Fibroblast of the aortic adventitia (primary cell): ENCODE measurements at regions not wholly inside any gene's neighbourhood (a gene's known extent, or its start where the extent isn't known, plus 50 kb on each side); places are given as distances from the start of the nearest gene placed in this dataset.
"Not testable (repeated sequence)": the region's sequence is repeated elsewhere in the genome, so short reads cannot be mapped to it uniquely, and the experiment has no call there.

Experiments used
- DNase-seq: peaks from one replicate; pipeline ENCODE4 v3.0.0-alpha.2; 2010; ENCODE audit warnings: low read depth
- H3K4me3 ChIP-seq: 2 replicates; pipeline ENCODE4 v1.5.1; 2011; ENCODE audit warnings: low read depth, mild to moderate bottlenecking, control low read depth, low read length, moderate library complexity
- TF ChIP-seq, protein P1 (sequence below): IDR thresholded peaks from 2 replicates; pipeline ENCODE4 v1.5.1; 2011; ENCODE audit warnings: mild to moderate bottlenecking, low read length, control low read depth, inconsistent platforms; ENCODE audit not compliant: insufficient read depth

DNA sequence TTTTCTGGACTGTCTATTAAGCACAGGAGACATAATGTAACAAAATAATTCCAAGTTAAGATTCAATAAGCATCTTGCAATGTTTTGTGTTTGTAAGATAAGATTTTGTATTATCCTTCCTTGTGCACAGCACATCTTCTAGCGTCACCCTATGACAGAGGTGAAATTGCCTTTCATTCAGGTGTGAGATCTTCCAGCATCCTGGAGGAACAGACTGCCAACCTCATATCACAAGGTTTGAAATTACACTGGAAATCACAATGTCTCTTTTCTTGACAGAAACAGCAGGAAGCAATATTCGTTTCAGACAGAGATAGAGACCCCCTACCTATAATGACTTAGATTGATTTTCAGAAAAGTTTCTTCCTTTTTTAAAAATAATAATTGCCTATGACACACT, 668.6 kb downstream of the GABRG1 start:
- DNase-seq, result no peak
- no peak overlapping the region for H3K4me3 ChIP-seq
- TF ChIP-seq, protein P1, sequence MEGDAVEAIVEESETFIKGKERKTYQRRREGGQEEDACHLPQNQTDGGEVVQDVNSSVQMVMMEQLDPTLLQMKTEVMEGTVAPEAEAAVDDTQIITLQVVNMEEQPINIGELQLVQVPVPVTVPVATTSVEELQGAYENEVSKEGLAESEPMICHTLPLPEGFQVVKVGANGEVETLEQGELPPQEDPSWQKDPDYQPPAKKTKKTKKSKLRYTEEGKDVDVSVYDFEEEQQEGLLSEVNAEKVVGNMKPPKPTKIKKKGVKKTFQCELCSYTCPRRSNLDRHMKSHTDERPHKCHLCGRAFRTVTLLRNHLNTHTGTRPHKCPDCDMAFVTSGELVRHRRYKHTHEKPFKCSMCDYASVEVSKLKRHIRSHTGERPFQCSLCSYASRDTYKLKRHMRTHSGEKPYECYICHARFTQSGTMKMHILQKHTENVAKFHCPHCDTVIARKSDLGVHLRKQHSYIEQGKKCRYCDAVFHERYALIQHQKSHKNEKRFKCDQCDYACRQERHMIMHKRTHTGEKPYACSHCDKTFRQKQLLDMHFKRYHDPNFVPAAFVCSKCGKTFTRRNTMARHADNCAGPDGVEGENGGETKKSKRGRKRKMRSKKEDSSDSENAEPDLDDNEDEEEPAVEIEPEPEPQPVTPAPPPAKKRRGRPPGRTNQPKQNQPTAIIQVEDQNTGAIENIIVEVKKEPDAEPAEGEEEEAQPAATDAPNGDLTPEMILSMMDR, result no peak

DNA sequence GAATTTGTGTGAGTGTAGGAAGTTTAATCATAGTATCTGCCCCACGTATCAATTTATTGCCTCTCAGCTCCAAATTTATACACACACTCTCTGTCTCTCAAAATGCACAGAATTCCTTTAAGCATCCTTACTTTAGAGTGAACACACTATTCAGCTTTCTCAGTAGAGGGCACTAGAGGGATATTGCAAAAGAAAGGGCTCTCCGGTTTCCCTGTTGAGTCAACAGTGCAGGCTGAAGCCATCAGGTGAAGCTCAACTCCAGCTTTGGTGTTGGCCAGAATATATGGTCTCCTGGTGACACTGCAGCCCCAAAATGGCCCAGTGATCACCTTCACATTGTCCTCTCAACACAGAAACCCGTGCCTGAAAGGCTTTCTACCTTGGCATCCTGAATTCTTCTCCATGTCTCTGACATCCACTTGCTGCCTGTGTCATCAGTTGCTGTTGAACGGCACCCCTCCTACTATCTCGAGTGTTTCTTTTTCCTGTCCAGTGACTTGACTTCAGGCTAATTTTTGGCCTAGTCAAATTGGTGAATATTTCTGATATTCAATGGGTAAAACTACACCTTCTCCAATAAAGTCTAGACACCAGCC, 670.5 kb downstream of the GABRG1 start:
- TF ChIP-seq, protein P1, result no peak
- DNase-seq, result no peak
- H3K4me3 ChIP-seq, result no peak overlapping the region

DNA sequence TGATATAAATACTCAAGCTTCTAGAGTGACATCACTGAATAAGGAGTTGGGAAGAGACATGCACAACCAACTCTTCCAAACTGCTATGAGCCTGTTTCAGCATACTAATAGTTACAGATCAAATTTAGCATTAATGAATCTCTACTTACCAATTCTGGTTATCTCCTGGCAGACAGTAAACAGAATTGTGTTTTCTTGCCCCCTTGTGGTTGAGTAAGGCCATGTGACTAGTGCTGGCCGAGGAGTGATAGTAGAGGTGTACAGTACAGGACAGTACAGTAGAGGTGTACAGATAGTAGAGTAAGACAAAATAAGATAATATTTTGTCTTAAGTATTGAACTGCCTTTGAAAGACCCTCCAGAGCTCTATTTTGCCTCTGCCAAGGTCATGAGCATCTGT, 681.4 kb downstream of the GABRG1 start:
- DNase-seq, result no peak
- no peak overlapping the region for H3K4me3 ChIP-seq
- TF ChIP-seq, protein P1, result no peak

DNA sequence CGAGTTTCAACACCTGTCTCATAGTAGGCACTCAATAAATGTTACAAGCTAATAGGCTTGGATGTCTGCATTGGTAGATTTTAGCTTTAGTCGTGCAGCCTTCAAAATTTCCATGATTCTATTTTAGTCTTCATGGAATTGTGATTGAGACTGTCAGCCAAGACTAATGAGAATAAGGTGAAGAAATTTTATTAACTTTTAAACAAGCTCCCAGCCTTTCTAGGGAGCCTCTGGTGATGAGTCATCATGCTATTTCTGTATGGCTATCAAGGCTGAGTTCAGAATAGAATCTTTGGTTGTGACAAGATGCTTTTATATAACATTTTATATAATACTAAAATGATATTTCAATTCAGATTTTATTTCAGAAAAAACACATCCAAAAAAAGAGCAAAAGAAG, 685.8 kb downstream of the GABRG1 start:
- DNase-seq, result no peak
- no peak overlapping the region for H3K4me3 ChIP-seq
- TF ChIP-seq, protein P1, result no peak

DNA sequence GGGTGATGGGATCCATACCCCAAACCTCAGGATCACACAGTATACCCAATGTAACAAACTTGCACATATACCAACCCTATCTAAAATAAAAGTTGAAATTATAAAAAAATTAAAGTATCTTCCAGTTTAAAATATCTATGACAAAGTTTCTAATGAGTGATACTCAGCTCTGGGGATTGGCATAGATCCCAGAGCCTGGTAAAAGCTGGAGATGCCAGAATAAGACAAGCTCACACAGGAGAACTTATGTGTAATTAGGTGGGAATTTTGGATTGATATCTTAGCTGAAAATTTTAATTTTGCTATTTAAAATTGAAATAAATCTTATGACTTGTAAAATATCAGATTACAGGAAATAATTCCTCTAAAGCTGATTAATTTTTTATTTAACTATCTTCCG, 686.5 kb downstream of the GABRG1 start:
- DNase-seq, result no peak
- TF ChIP-seq, protein P1, result no peak
- no peak overlapping the region for H3K4me3 ChIP-seq

DNA sequence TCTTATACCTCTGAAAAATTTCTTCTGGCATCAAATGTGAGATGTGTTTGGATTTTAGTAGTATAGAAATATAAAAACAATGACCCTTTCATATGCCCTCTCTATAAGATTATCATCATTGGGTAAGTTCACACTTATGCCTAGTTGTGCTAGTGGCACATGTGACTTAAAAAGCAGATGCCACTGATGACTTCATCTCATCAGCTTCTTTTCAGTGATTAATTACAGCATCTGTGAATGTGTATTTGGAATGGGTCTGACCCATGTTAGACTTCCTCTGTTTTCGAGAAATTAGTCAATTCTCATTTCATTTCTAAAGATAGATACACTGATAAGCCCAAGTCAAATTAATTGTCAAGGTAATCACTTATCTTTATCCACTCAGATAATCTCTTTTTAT, 698.7 kb downstream of the GABRG1 start:
- DNase-seq, result no peak
- H3K4me3 ChIP-seq, result no peak overlapping the region
- TF ChIP-seq, protein P1, result no peak

DNA sequence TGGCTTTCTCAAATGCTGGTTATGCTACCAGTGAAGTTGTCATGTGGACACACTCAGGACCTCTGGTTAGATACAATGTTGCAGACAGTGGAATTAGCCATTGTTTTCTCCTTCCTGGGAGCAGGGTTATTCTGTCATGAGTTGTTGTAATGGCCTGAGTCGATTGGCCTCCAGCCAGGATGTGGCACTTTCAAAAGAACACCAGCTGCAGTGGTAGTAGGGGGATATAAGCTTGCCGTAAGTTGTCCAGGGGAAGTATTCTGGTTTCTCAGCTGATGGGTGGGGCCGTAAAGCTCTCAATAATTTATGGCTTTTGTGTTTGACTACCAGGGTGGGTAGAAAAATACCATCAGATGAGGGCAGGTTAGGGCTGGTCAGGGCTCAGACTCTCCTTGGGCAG, 697.5 kb upstream of the GNPDA2 start:
- no peak for DNase-seq
- no peak overlapping the region for H3K4me3 ChIP-seq
- TF ChIP-seq, protein P1, result no peak

DNA sequence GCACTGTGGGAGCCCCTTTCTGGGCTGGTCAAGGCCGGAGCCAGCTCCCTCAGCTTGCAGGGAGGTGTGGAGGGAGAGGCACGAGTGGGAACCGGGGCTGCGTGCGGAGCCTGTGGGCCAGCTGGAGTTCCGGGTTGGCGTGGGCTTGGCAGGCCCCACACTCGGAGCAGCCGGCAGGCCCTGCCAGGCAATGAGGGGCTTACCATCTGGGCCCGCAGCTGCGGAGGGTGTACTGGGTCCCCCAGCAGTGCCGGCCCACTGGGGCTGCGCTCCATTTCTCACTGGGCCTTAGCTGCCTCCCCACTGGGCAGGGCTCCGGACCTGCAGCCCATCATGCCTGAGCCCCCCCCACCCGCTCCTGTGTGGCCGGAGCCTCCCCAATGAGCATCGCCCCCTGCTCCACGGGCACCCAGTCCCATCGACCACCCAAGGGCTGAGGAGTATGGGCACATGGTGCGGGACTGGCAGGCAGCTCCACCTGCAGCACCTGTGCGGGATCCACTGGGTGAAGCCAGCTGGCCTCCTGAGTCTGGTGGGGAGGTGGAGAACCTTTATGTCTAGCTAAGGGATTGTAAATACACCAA, 693.8 kb upstream of the GNPDA2 start:
- H3K4me3 ChIP-seq, DNase-seq: not testable (repeated sequence)
